ENCODE measurements at regions not wholly inside any gene's neighbourhood (a gene's known extent, or its start where the extent isn't known, plus 50 kb on each side); places are given as distances from the start of the nearest gene placed in this dataset.

DNA sequence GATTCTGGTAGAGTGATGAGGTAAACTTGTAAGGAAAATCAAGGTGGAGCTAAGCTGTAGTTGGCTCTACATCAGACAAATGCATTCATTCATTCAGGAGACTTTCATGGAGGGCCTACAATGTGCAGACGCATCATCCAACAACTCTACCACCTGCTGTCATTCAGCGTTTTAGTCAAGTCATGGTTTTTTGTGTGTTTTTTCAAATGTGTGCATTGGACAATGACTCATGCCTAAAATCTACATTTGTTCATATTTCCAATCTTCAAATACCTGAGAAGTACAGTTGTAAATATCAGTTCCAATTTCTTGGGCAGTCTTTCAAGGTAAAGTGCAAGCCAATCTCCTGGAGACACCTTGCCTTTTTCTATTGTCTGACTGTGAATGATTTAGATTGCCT is 108.0 kb upstream of the LGALSL start:
- DNase-seq = no peak

DNA sequence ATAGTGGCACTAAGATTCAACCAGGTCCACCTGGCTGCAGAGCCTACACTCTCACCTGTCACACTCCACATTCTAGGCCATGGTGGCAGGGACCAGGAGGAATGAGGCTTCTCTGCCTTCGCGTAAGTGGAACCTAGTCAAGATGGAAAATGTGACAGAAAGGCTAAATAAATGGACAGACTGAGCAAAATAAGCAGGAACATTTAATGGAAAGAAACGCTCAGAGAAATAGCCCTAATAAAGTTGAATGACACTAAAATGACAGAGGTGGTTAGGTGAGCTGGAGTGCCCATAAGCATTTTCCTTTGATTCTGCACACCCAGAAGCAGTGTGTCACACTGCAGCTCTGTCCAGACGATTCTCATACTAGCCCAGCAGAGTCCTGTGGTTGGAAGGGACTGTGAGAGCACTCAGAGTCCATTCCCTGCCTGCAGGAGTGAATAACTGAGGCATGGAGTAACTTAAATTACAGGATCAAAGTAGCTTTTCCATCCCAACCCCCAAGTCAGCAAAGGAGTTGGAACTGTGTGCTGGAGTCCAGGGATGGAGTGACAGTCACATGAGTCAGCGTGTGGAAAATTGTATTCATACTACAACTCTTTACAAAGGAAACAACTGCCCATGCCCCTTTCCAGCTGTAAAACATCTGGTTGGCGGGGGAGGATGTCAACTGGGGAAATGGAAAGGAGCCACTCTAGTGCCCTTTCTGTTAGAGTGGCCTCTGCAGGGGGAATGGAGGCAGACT is 105.4 kb upstream of the LGALSL start:
- DNase-seq = no peak

DNA sequence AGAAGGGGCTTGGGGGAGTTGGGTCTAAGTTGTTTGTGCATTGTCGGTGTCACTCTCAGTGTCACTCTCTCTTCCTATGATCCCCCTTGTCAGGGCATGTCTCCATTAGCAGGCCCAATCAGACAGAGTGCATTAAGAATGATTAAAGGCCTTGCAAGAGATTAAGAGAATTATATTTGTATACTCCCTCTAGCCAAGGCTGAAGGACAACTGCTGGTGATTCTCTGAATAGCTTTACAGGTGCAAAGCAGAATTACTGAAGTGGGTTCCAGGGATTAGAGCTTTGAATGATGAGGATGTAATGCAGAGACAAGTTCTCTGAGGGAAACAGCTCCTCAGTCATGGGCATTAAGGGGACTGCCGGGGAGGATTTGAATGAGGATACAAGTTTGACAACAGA is 104.8 kb upstream of the LGALSL start:
- no peak for DNase-seq

DNA sequence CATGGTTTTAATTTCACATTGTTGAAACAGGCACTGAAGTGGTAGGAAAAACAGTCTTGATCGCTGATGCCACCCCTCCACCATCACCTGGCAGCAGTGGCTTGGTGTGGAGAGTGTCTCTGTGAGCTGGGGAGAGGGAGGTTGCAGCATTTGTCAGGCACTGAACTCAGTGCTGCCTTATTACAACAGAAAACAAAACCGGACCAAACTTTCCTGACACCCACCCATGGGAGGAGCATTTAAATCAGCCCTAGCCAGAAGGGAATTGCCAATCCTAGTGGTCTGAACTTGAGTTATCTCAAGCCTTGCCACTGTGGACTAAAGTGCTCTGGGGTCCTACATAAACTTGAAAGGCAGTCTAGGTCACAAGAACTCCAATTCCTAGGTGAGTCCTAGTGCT is 103.0 kb upstream of the LGALSL start:
- DNase-seq = no peak

DNA sequence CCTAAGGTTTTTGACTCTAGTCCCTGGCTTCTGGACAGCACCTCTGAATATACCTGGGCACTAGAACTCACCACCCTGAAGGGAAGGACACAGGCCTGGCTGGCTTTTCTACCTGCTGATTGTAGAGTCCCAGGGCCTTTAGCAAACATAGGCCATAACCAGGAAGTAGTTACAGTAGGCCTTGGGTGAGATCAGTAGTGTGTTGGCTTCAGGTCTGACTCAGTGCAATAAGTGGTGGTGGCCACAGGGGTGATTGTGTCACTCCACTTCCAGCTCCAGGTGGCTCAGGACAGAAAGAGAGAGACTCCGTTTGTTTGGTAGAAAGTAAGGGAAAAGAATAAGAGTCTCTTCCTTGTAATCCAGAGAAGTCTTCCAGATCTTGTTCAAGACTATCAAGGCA is 101.7 kb upstream of the LGALSL start:
- DNase-seq = no peak

DNA sequence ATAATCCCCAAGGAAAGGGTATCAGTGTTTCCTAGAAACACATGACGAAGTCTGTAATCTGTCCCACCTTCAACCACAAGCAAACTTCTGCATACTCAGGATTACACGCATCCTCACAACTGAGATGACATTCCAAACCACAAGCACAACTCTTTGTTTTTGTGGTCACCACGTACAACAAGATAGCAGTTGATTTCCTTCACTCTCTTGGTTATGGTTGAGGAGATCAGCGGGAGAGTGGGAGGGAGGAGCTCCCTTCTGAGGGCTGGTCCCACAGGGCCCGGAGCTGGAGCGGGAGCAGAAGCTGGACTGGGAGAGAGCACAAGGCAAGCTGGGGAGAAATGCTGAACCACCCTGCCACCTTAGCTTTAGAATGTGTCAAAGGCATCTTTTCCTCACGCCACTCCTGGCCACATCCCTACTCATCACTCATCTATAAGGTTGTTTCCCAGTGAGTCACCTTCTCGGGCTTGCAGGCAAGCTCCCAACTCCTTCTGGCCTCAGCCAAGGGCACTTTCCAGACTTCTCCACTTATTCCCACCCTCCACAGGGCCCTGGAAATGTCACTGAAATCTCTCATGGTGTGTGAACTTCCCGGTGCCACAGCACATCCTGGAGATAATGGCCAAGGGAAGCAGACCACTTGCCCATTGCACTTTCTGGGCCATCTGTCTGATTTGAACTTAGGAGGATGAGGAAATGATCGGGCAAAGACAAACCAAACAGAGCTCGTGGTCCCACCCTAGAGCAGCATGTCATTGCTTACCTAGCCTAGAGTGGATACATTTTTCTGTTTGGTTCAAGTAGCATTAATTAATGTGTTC is 98.9 kb upstream of the LGALSL start:
- no peak for DNase-seq

DNA sequence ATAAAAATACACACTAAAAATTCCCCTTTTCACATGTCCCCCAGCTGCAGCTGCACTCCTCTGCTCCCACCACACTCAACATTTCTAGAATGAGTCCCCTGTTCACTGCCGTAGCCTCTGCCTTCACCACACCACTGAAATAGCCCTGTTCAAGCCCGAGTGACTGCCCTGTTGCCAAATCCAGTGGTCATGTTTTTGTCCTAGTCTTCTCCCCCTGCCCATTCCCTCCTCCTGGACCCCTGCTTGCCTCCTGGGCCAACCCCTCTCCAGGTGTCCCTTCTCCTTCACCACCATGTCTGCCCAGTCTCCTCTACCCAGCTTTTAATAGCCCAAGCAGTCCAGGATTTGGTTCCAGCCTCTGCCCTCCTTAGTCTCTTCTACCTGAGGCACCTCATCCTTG is 97.1 kb upstream of the LGALSL start:
- no peak for DNase-seq

DNA sequence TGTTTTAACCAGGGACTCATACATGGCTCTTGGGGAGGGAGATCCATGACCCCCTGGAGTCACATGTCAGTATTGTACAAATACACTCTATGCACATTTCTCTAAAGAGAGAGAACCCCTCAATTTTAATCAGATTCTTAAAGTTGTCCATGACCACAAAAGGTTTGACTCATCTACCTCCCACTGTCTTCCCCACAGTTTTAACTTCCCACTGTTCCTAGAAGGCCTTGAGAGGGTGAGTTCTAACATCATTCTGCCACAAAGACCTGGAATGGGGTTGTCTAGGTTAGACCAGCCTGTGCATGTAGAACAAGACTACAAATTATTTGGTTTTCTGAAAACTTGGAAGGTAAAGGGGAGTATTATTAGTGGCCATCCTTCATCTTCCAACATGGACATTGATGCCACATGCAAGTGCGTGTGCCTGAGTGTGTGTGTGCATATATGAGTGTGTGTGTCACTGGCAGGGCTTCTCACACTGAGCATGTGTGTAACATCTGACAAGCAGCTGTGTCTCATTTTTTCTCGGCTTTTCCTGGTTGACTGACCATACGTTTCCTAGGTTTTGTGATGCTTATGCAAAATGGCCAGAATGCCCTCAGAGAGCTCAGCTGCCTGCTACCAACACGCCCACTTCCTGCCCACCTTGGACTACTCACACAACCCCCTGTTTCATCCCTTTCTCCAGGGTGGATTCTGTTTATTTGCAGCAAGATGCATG is 94.6 kb upstream of the LGALSL start:
- DNase-seq = no peak

DNA sequence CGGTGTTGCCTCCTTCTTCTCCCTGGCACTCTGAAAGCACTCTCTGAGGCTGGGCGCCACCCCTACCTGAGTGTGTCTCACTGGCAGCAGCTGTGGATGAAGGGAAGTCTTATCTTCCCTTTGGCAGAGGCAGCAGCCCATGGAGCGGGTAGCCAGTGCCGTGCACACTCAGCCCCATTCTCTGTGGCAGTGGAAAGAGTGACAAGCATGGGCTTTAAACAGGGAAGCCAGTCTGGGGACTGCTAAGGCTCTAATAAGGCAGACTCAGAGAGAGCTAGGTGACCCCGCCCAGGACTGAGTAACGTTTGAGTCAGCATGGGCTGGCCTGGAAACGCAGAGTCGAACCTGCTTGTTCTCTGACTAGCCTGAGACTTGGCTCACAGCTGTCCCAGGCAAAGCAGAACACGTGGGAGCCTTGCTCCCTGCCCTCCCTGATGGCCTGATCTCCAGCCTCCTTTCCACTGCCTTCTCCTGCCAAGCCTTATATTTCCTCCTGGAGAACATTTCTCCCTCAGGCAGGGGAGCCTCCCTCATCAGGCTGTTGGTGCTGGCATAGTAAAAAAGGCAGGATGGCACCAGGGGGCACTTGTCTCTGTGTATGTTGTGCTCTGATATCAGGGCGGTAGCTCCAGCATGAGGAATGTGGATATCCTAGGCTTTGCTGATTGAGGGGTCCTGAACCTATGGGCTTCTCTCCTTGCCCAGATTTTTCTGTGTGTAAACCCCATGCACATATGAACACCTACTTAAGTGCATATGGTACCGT is 93.9 kb upstream of the LGALSL start:
- no peak for DNase-seq

DNA sequence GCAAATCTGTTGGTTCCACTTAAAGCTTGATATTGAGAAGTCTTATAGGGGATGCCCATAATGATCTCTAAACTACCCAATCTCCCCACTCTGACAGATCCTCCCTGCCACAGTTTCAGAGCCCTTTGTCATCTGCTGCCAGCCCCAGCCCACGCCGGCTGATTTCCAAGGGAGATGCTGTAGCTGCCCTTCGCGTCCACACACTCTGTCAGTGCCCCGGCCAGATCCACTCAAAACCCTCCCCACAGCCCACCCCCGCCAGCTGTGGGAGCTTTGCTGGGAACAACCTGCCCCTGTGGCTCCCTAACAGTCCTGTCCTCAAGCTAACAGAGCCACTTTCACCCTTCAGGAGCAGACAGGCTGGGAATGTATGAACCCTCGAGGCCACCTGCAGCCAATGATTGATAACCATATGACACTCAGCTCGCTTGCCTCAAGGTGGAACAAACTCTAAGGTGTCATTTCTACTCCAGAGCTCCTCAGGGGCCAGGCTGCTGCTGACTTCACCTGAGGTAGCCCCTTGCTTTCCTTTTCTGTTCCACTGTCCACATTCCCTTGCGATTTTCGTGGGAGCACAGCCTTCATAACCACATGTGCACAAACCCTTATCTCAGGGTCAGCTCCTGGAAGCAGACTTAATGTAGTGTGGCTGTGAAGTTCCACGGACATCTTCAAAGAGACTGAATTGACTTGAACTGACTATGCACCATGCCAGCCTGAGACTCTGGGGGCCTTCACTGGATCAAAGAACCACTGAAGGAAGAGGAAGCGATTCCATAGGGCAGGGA is 92.6 kb upstream of the LGALSL start:
- DNase-seq = no peak

DNA sequence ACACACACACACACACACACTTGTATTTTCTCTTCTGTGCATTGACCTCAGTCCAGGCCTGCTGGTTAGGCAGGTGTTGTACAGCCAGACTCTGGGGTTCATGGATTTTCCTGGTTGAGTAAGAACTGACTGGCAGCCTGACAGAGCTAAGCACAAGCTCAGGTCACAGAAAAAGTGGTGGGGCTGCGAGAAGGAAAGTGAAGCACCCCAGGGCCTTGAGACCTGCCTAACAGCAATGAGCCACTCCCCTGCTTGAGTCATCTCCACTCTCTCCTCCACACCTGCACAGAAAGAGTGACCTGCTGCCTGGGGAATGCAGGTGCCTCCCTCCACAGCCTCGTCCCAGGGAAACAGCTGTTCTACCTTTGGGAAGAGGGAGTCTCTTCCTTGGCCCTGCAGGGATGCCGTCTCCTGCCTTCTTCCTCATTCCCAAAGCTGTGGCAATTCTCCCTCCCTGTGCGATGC is 91.4 kb upstream of the LGALSL start:
- no peak for DNase-seq

DNA sequence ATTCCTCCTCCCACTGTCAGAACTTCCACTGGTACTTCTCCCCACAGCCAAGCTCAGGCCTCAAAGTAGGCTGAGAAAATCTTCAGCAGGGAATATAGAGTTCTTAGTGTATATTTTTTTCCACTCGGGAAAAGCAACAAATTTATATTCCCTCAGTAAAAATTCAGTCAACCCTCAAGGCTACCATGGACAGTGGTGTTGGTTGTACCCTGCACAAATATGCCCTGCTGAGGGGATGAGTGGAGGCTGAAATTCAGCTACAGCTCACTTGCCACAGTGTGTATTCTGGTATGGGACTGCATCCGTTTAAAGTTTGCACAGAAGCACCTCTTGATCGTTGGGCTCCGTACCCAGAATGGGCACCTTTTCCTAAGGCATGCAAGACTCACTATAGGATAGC is 90.8 kb upstream of the LGALSL start:
- no peak for DNase-seq

DNA sequence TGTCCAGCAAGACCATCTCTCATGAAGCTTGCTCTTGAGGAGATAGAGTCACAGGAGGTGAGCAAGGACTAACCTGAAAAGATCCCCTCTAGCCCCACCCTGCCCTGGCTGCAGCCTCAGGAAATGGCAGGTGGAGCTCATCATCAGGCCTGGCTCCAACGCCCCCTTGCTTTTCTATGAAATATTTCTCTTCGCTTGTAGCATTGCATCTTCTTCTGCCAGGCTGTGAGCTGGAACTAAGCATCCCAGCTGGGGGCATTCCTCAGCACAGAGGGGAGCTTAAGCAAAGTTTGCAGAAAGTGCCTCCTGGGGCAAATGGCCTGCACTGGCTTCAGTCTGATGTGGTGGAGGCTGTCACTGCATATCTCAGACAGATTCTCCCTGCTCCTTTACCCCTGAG is 90.1 kb upstream of the LGALSL start:
- no peak for DNase-seq

DNA sequence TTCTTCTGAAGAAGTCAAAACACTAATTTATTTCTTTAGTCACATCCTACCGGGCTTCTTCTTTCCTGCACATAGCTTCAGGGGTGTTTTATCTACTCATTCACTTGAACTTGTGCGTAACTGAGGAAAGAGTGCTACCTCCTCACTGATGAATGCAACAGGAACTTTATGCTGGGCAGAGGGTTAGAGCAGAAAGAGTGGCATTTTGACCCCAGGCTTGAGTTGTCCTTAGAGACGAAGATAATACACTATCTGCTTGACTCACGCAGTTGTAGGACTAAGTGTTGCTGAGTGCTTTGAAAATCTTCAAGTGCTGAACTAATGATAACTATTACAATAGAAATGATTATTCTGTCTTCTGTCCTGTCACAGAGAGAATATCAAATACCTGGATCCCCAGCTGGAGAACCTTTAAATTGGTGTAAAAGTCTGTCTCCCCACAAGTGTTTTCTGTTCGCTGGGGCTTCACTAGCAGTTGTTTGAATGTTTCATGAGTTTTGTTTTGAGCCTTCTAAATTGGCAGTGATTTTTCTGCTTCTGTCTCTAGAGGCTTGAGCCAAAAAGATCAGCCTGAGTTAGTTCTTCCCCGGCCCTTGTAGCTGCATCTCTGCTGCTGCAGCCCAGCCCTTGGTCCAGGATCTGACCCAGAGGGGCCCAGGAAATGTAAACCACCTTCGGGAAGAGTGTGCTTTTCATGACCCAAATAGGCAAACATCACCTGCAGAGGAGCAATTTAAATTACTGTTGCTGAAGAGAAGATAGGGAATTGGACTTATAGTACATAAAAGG is 86.3 kb upstream of the LGALSL start:
- no peak for DNase-seq

DNA sequence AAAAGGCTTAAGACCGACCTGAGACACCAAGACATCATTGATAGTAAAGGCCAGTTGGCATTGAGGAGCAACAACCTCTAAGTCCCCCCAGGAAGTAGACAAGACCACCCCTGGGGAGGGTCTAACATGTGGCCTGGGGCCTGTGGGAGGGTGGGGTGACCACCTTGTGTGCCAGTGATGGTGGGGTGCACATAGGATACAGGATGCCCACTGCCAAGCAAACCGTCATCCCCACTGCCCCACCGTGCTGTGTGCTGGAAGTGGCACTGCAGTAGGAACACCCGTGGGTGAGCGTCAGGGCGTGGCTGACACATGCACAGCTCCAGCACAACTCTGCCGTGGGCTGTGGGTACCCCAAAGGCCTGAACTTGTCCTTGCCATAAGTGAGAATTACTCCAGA is 84.3 kb upstream of the LGALSL start:
- no peak for DNase-seq

DNA sequence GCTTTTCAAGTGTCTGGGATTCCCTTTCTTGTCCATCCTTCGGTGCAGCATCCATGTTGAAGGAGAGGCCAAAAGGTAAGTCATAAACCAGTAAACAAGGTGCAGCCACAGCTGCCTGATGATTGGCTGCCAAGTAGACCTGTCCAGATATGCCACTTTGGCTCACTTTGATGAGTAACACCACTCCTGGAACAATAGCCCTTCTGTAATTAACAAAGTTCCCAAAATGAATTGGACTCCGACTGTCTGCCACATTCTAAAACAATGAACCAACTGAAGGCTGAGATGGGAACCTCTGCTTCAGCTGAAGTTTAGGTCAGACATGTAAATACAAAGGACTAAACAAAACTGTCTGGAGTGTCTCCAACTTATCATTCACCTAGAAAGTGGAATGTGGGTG is 82.2 kb upstream of the LGALSL start:
- no peak for DNase-seq

DNA sequence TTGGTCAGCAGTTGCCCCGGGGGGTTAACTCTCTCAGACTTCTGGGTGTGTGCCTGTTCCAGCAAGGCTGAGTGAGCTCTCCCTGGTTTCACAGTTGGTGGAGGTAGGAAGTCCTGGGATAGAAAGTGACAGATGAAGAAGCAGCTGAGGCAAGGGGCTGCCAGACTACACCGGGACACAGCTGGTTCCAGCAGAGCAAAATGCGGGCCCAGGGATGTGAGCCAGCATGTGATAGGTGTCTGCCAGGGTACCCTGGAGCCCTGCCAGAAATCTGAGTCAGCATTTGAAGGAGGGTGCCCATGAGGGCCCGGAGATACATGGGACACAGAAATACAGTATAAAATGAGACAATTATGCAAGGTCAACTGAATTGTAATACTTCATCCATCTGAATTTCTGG is 79.3 kb upstream of the LGALSL start:
- DNase-seq = no peak

DNA sequence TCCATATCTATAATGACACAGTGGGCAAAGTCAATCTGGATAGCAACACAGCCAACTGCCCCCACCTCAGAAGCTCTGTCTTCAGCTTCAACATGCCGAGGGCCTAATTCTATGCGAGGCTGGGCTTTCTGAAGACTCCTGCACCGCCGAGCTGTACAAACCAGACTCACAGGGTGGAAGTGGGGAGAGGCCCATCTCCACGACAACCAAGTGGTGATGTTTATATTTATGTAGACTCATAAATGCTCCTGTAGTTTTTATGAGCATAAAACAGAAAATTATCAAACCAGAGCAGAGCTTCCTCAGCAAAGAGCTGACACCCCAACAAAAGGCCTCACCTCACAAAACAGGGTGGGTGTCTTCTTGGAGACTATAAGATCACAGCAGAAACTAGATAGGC is 77.0 kb upstream of the LGALSL start:
- DNase-seq = no peak

DNA sequence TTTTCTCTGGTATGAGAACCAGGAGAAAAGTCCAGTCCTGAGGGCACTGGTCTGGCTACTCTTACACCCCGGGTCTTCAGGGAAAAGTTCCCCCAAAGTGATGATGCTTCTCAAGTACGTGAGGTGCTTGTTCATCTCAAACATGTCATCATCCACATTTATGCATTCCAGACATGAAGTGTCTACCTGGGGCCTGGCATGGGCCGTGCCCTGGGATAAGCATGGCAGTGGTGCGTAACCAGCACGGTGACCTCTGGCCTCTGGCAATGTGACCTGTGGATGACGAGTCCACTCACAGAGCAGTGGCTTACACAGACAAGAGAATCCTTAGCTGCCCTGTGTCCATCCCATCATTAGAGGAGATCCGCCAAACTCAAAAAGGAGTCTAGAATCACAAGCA is 74.8 kb upstream of the LGALSL start:
- no peak for DNase-seq

DNA sequence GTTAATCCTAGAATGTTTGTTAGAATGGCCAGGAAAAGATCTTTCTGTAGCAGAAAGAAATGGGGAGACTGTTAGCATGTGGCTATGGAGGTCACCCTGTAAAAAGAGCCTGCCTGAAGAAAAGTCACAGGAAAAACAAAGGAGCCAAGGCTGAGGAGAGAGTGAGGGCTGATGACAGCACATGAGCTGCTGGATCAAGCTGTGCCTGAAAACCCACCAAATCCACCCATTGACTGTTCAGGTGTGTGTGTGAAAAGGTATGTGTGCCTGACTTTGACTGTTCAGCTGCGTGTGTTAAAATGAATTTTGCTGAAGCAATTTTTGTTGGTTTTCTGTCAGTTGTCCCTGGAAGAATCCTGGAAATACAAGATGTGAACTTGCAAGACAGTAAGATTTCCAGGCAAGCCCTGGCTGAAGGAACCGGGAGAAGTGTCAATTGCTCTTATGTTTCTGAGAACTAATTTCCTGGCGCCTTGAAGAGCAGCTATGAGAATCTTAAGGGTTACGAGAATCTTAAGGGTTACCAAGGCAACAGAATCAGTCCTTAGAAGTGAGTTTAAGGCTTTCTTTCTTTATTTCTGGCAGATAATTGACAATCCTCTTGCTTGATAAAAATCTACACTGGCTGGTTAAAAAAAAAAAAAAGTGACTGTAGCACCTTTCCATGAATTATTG is 73.0 kb upstream of the LGALSL start:
- DNase-seq = no peak

All from NCI-H2029 treated with DMSO at 0.1 percent for 48 hours (cell line).